ENCODE measurements at regions not wholly inside any gene's neighbourhood (a gene's known extent, or its start where the extent isn't known, plus 50 kb on each side); places are given as distances from the start of the nearest gene placed in this dataset.

DNA sequence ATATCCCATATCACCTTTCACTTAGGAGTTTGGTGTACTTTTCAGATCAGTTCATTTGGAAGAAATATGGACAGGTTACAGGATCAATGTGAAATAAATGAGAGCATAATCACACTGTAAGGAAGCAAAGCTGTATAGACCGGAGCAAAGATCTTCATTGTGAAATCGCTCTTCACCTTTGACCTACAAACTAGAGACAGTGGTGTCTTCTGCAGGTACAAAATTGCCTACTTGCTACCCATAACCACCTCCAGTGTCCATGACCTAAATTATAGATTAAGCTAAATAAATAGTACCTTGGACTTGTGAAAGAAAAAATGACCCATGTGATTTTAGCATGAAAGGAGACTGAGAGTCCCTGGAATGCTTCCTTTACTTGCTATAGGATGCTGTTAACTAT is 379.5 kb upstream of the SUCLG2 start:
- H3K36me3 ChIP-seq (ENCODE audit: control insufficient read depth, insufficient read depth, low read length) = no peaks in the 10 kb centered on the region
- no peak for DNase-seq
- H3K9me3 ChIP-seq (replicated peaks; ENCODE audit: control insufficient read depth, low read depth, low read length) = no peaks in the 10 kb centered on the region
- no CpG with 5 or more reads among the region's 2 CpGs for WGBS (ENCODE audit: insufficient coverage)
- H3K27ac ChIP-seq (ENCODE audit: low read length) = no peak overlapping the region
- H3K4me1 ChIP-seq (ENCODE audit: control insufficient read depth, insufficient read depth, low read length) = no peaks in the 10 kb centered on the region
- H3K27me3 ChIP-seq (ENCODE audit: control insufficient read depth, insufficient read depth, low read length) = no peaks in the 10 kb centered on the region
- no peak overlapping the region for H3K4me3 ChIP-seq (ENCODE audit: low read length)

DNA sequence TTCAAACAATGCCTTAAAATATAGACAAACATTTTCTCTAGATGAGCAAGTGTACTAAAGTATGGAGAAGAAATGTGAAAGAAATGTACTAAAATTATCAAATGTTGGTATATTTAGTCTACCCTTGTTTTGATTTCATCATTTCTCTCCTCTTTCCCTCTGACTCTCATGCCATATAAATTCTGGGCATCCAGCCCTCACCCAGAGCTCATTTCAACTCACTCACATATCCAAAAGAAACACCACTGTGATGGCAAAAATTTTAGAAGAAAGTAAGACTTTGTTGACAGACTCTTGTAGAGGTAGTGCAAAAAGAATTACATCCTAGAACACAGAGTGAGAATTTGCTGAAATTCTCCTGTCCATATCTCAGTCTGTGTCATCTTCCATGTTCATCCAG is 377.8 kb upstream of the SUCLG2 start:
- no peaks in the 10 kb centered on the region for H3K4me1 ChIP-seq (ENCODE audit: control insufficient read depth, insufficient read depth, low read length)
- H3K4me3 ChIP-seq (ENCODE audit: low read length) = no peak overlapping the region
- no peaks in the 10 kb centered on the region for H3K36me3 ChIP-seq (ENCODE audit: control insufficient read depth, insufficient read depth, low read length)
- no peaks in the 10 kb centered on the region for H3K27me3 ChIP-seq (ENCODE audit: control insufficient read depth, insufficient read depth, low read length)
- H3K27ac ChIP-seq (ENCODE audit: low read length) = no peak overlapping the region
- no peak for DNase-seq
- no peaks in the 10 kb centered on the region for H3K9me3 ChIP-seq (replicated peaks; ENCODE audit: control insufficient read depth, low read depth, low read length)

DNA sequence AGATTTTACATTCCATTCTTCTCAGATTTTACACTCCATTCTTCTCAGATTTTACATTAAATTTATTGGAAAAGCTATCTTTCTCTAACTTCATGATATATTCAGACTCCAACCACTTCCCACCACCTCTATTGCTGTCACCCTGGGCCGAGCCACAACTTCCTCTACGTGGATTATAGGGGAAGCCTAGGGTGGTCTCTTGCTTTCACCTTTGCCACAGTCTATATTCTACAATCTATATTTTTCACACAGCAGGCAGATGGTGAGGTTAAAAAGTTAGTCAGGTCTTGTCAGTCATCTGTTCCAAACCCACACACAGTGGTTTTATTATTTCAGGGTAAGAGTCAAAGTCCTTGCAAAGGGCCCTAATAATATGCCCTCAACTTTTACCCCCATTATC is 370.8 kb upstream of the SUCLG2 start:
- H3K4me3 ChIP-seq (ENCODE audit: low read length) = no peak overlapping the region
- WGBS (ENCODE audit: insufficient coverage) = no CpG with 5 or more reads among the region's 2 CpGs
- H3K27ac ChIP-seq (ENCODE audit: low read length) = no peak overlapping the region
- H3K9me3 ChIP-seq (replicated peaks; ENCODE audit: control insufficient read depth, low read depth, low read length) = no peaks in the 10 kb centered on the region
- no peaks in the 10 kb centered on the region for H3K4me1 ChIP-seq (ENCODE audit: control insufficient read depth, insufficient read depth, low read length)
- H3K27me3 ChIP-seq (ENCODE audit: control insufficient read depth, insufficient read depth, low read length) = no peaks in the 10 kb centered on the region
- no peaks in the 10 kb centered on the region for H3K36me3 ChIP-seq (ENCODE audit: control insufficient read depth, insufficient read depth, low read length)
- DNase-seq = no peak

DNA sequence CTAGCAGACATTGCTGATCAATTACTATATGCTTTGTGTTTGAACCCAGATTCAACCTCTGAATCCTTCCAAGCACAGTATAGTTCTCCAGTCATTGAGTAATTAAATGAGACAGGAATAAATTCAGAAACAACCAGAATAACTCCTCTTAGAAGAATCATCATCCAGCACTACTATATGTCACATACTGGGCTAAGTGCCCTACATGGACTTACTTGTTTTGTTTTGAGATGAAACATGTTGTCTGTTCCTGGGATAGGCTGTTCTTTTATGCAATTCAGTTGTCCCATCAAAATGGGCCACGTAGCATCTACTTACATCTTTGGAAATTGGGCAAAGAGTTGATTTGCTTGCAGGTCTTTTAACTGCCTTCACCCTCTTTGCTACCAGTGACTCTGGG is 365.5 kb upstream of the SUCLG2 start:
- no CpG with 5 or more reads among the region's 1 CpG for WGBS (ENCODE audit: insufficient coverage)
- H3K4me3 ChIP-seq (ENCODE audit: low read length) = no peak overlapping the region
- no peak overlapping the region for H3K27ac ChIP-seq (ENCODE audit: low read length)
- no peaks in the 10 kb centered on the region for H3K4me1 ChIP-seq (ENCODE audit: control insufficient read depth, insufficient read depth, low read length)
- H3K9me3 ChIP-seq (replicated peaks; ENCODE audit: control insufficient read depth, low read depth, low read length) = no peaks in the 10 kb centered on the region
- H3K36me3 ChIP-seq (ENCODE audit: control insufficient read depth, insufficient read depth, low read length) = no peaks in the 10 kb centered on the region
- H3K27me3 ChIP-seq (ENCODE audit: control insufficient read depth, insufficient read depth, low read length) = no peaks in the 10 kb centered on the region
- no peak for DNase-seq

DNA sequence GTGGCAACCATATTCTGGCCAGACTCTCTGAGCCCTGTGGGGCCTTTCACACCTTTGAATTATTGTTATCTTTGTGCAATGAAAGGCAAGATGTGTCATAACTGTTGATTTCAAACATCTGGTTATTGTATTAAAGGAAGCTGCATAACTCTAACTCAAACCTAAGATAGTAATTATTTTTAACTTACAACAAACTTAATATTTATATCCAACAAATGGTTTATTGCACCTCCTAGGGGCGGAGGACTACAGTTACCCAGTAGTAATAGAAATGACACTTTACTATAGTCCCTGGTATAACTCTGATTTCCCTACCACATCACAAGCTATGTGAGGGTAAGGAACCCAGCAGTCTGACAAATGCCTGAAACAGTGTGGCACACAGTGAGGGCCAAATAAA is 363.9 kb upstream of the SUCLG2 start:
- Histone ChIP-seq H3K4me3 (ENCODE audit: low read length) (no peak overlapping the region), H3K36me3 (ENCODE audit: control insufficient read depth, insufficient read depth, low read length) (no peaks in the 10 kb centered on the region), H3K9me3 (replicated peaks; ENCODE audit: control insufficient read depth, low read depth, low read length) (no peaks in the 10 kb centered on the region), H3K4me1 (ENCODE audit: control insufficient read depth, insufficient read depth, low read length) (no peaks in the 10 kb centered on the region), H3K27me3 (ENCODE audit: control insufficient read depth, insufficient read depth, low read length) (no peaks in the 10 kb centered on the region), H3K27ac (ENCODE audit: low read length) (no peak overlapping the region)
- DNase-seq = no peak
- WGBS (ENCODE audit: insufficient coverage) = no CpG with 5 or more reads among the region's 1 CpG

DNA sequence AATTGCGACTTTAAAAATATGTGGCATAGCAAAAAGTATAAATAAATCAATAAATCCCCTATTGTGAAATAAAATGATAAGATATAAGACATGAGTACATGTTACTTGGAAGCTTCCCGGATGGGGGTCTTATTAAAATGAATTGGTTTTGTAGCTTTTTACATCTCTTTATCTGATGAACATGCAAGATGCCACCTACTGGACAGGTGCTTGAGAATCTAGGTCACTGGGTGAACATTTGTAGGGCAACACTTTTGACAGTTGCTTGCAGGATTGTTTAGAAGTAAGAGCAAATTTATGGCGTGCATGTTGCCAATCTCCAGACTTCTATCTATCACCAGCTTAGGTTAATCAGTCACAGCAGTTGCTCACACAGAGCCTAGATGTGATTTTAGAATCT is 362.7 kb upstream of the SUCLG2 start:
- H3K4me3 ChIP-seq (ENCODE audit: low read length) = no peak overlapping the region
- WGBS (ENCODE audit: insufficient coverage) = no CpG with 5 or more reads among the region's 3 CpGs
- no peaks in the 10 kb centered on the region for H3K36me3 ChIP-seq (ENCODE audit: control insufficient read depth, insufficient read depth, low read length)
- no peak for DNase-seq
- H3K9me3 ChIP-seq (replicated peaks; ENCODE audit: control insufficient read depth, low read depth, low read length) = no peaks in the 10 kb centered on the region
- H3K4me1 ChIP-seq (ENCODE audit: control insufficient read depth, insufficient read depth, low read length) = no peaks in the 10 kb centered on the region
- H3K27me3 ChIP-seq (ENCODE audit: control insufficient read depth, insufficient read depth, low read length) = no peaks in the 10 kb centered on the region
- no peak overlapping the region for H3K27ac ChIP-seq (ENCODE audit: low read length)

DNA sequence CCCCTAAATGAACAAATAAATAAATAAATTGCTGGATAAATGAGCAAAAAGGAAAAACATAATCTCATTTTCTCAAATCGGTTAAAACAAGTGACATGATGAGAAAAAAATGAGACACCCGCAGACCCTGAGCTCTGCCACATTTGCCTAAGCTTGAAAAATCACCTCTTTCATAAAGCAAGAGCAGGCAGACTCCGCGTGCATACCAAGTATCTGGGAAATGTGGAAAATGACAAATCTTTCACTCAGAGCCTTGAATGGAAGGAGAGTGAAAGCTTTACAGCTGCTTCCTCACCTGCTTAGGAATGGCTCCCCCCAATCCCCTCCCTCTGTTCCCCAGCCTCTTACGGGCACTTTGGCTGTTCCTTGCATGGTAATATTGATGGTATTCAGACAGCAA is 355.5 kb upstream of the SUCLG2 start:
- whole genome bisulfite sequencing (ENCODE audit: insufficient coverage) = no CpG with 5 or more reads among the region's 5 CpGs
- no peak for DNase-seq
- Histone ChIP-seq H3K27ac (ENCODE audit: low read length) (no peak overlapping the region), H3K4me1 (ENCODE audit: control insufficient read depth, insufficient read depth, low read length) (peaks cover 6% of the 10 kb centered on the region), H3K27me3 (ENCODE audit: control insufficient read depth, insufficient read depth, low read length) (peaks cover 15% of the 10 kb centered on the region), H3K36me3 (ENCODE audit: control insufficient read depth, insufficient read depth, low read length) (no peaks in the 10 kb centered on the region), H3K4me3 (ENCODE audit: low read length) (no peak overlapping the region), H3K9me3 (replicated peaks; ENCODE audit: control insufficient read depth, low read depth, low read length) (no peaks in the 10 kb centered on the region)

DNA sequence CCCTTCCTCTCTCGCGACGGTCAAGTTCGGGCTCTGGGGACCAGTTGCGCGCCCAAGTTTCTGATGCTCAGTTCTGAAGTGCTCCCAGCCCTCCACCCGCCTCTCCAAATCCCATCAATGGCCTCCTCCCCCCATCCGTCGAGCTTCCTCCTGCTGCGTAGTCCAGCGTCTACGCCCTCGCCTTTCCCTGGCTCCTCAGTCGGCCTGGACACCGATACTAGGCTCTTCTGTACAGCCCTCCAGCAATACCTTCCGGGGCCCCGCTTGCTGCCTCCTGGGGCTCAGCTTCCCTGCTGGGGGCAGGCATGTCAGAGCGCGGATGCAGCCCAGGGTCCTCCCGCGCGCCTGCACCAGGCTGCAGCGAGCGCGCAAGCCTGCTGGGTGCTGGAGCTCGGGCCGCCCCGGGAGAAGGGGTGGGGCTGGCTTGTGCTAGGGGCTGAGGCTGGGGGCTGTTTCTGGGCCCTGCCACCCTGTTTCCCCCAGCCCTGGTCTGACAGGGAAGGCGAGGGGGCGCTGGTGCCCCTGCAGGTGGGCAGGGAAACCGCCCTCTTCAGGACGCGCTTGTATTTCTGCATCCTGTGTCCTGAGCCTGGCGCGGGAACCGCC is 353.3 kb upstream of the SUCLG2 start:
- under 1% methylated on average over 24 of the region's 36 CpGs for WGBS (ENCODE audit: insufficient coverage)

DNA sequence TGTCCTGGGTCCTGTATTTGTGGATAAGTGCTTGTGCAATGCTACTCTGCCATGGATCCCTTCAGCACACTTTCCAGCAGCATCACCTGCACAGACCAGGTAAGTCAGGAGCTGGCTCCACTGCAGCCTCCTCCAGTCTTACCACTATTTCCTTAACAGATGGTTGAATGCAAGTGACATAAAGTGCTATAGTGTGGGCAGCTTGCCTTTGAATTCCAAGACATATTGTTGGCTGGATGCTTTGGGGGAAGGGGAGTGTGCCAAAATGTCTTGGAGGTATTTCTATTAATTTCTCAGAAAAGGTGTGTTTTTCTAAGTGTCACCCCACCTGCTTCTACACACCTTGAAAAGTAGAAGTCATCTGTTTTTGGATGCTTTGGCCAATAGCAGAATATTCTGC is 352.2 kb upstream of the SUCLG2 start:
- Histone ChIP-seq H3K27me3 (ENCODE audit: control insufficient read depth, insufficient read depth, low read length) (peaks cover 15% of the 10 kb centered on the region), H3K4me1 (ENCODE audit: control insufficient read depth, insufficient read depth, low read length) (peaks cover 6% of the 10 kb centered on the region), H3K4me3 (ENCODE audit: low read length) (no peak overlapping the region), H3K9me3 (replicated peaks; ENCODE audit: control insufficient read depth, low read depth, low read length) (no peaks in the 10 kb centered on the region), H3K36me3 (ENCODE audit: control insufficient read depth, insufficient read depth, low read length) (no peaks in the 10 kb centered on the region), H3K27ac (ENCODE audit: low read length) (no peak overlapping the region)
- no peak for DNase-seq

More for the DNA sequence above, 353.3 kb upstream of the SUCLG2 start:
- peak; percentile 46 for DNase-seq
- Histone ChIP-seq H3K9me3 (replicated peaks; ENCODE audit: control insufficient read depth, low read depth, low read length) (no peaks in the 10 kb centered on the region), H3K27ac (ENCODE audit: low read length) (no peak overlapping the region), H3K4me1 (ENCODE audit: control insufficient read depth, insufficient read depth, low read length) (peaks cover 6% of the 10 kb centered on the region), H3K27me3 (ENCODE audit: control insufficient read depth, insufficient read depth, low read length) (peaks cover 15% of the 10 kb centered on the region), H3K36me3 (ENCODE audit: control insufficient read depth, insufficient read depth, low read length) (no peaks in the 10 kb centered on the region), H3K4me3 (ENCODE audit: low read length) (peak overlapping the region; percentile 33)

DNA sequence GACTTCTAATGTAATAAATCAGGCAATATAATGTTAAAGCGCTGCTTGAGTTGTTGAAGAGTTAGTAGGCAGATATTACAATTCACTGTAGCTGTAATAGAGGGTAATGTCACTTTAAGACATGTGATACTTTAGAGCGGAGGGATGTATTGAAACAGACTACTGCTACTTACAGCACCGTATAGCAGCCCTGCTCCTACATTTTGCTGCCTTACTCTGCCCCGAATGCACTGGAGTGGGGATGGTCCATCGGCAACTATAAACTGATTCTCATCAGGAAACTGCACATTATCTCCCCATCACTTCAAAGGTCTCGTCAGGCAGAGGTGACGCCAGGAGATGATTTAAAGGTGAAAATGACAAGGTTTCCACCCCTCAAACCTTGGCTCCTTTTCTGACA is 349.7 kb upstream of the SUCLG2 start:
- H3K27ac ChIP-seq (ENCODE audit: low read length) = no peak overlapping the region
- WGBS (ENCODE audit: insufficient coverage) = no CpG with 5 or more reads among the region's 7 CpGs
- peaks cover 15% of the 10 kb centered on the region for H3K27me3 ChIP-seq (ENCODE audit: control insufficient read depth, insufficient read depth, low read length)
- H3K4me3 ChIP-seq (ENCODE audit: low read length) = no peak overlapping the region
- no peaks in the 10 kb centered on the region for H3K9me3 ChIP-seq (replicated peaks; ENCODE audit: control insufficient read depth, low read depth, low read length)
- H3K36me3 ChIP-seq (ENCODE audit: control insufficient read depth, insufficient read depth, low read length) = no peaks in the 10 kb centered on the region
- H3K4me1 ChIP-seq (ENCODE audit: control insufficient read depth, insufficient read depth, low read length) = peaks cover 6% of the 10 kb centered on the region
- no peak for DNase-seq

DNA sequence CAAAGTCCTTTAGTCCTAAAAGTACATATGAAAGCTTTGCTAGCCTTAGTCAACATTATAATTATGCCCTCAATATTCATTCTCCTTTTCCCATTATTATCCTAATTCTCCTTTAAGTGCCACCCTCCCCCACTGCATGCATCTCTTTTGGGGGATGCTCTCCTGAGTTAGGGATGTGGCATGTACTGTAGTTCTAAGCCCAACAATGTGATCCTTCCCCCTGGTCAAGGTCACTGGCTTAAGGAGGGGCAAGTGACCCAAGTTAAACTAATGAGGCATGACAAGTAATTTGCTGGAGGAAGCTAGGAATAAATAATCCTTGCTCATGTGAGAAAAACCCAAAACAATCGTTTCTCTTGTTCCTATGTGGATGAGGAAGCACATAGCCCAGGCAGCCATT is 343.9 kb upstream of the SUCLG2 start:
- WGBS (ENCODE audit: insufficient coverage) = 40% methylated on average over 1 of the region's 1 CpG
- DNase-seq = no peak
- no peaks in the 10 kb centered on the region for H3K27me3 ChIP-seq (ENCODE audit: control insufficient read depth, insufficient read depth, low read length)
- H3K9me3 ChIP-seq (replicated peaks; ENCODE audit: control insufficient read depth, low read depth, low read length) = no peaks in the 10 kb centered on the region
- no peaks in the 10 kb centered on the region for H3K36me3 ChIP-seq (ENCODE audit: control insufficient read depth, insufficient read depth, low read length)
- no peak overlapping the region for H3K4me3 ChIP-seq (ENCODE audit: low read length)
- H3K4me1 ChIP-seq (ENCODE audit: control insufficient read depth, insufficient read depth, low read length) = no peaks in the 10 kb centered on the region
- no peak overlapping the region for H3K27ac ChIP-seq (ENCODE audit: low read length)
